GM12878 (cell line): ENCODE measurements at regions not wholly inside any gene's neighbourhood (a gene's known extent, or its start where the extent isn't known, plus 50 kb on each side); places are given as distances from the start of the nearest gene placed in this dataset.
"Not testable (repeated sequence)": the region's sequence is repeated elsewhere in the genome, so short reads cannot be mapped to it uniquely, and the experiment has no call there.

Source experiments
- ATAC-seq: fragments of 200-7000 bp; cut with Tn5 transposase; 3 replicates; pipeline ENCODE4 v1.9.1; 2020; ENCODE audit warnings: mild to moderate bottlenecking, moderate library complexity
- BruUV-seq: library from RNA; stranded (reverse); fragments of 400-500 nt; replicated peaks from 2 replicates; lab custom pipeline; 2021; lab: Mats Ljungman, UMichigan
- CTCF ChIA-PET: fragments of 300-600 bp; sonication (Branson Sonifier 250); formaldehyde crosslinking; extraction: SDS; loops from one replicate; lab custom pipeline; 2021; ENCODE audit warnings: inconsistent platforms; lab: Yijun Ruan, JAX
- POLR2A ChIA-PET: fragments of 350-600 bp; formaldehyde crosslinking; extraction: SDS; loops from one replicate; lab custom pipeline; 2021; ENCODE audit warnings: inconsistent platforms; lab: Charles Lee
- RAD21 ChIA-PET: fragments of 300-600 bp; sonication (Branson Sonifier 250); formaldehyde crosslinking; loops from one replicate; lab custom pipeline; 2023; ENCODE audit warnings: antibody characterized with exemption; ENCODE audit not compliant: unreplicated experiment; lab: Charles Lee
- SMC1A ChIA-PET: fragments of 300-600 bp; sonication (Branson Sonifier 250); formaldehyde crosslinking; loops from one replicate; lab custom pipeline; 2023; ENCODE audit not compliant: unreplicated experiment, uncharacterized antibody; lab: Charles Lee
- DNase-seq: peaks from one replicate; pipeline ENCODE4 v3.0.0-alpha.2; 2011; ENCODE audit warnings: low read depth, low spot score
- FAIRE-seq: peaks from 3 replicates; lab custom pipeline; 2011; peaks lifted over from hg19 to GRCh38; lab: Jason Lieb, UNC
- H2AFZ ChIP-seq: 2 replicates; pipeline ENCODE4 v1.6.0; 2011; ENCODE audit warnings: low read depth, low read length, control low read depth; ENCODE audit not compliant: control insufficient read depth
- H3K27ac ChIP-seq: 2 replicates; pipeline ENCODE4 v1.5.1; 2011; ENCODE audit warnings: control low read depth; ENCODE audit not compliant: control insufficient read depth, insufficient read depth
- H3K27me3 ChIP-seq, 2 experiments: replicated peaks in 1 of 2; 2 replicates each; pipeline versions ENCODE4 v1.6.0 to v1.6.1; 2011; ENCODE audit warnings: low read length in 1 of 2; ENCODE audit not compliant: control insufficient read depth in 2 of 2, insufficient read depth in 2 of 2
- H3K36me3 ChIP-seq, 2 experiments: 2 replicates each; pipeline ENCODE4 v1.5.1; 2011; ENCODE audit warnings: low read length in 1 of 2; ENCODE audit not compliant: control insufficient read depth in 2 of 2, insufficient read depth in 2 of 2
- H3K4me1 ChIP-seq: 2 replicates; pipeline ENCODE4 v1.6.1; 2011; ENCODE audit warnings: mild to moderate bottlenecking, low read length, moderate library complexity, mixed read lengths; ENCODE audit not compliant: control insufficient read depth, insufficient read depth
- H3K4me2 ChIP-seq: 2 replicates; pipeline ENCODE4 v1.6.0; 2011; ENCODE audit warnings: control low read depth; ENCODE audit not compliant: control insufficient read depth, insufficient read depth
- H3K4me3 ChIP-seq: fragments of 200-600 bp; sonication (generic); 2 replicates; pipeline ENCODE4 v1.5.1; 2016
- H3K79me2 ChIP-seq: 2 replicates; pipeline ENCODE4 v1.6.0; 2011; ENCODE audit warnings: low read length; ENCODE audit not compliant: control insufficient read depth, insufficient read depth
- H3K9ac ChIP-seq: 2 replicates; pipeline ENCODE4 v1.8.0; 2011; ENCODE audit warnings: low read length, control low read depth, mixed read lengths; ENCODE audit not compliant: control insufficient read depth, insufficient read depth
- H3K9me3 ChIP-seq: replicated peaks from 3 replicates; pipeline ENCODE4 v1.5.1; 2011; ENCODE audit warnings: mild to moderate bottlenecking, low read length; ENCODE audit not compliant: control insufficient read depth, insufficient read depth
- H4K20me1 ChIP-seq: 2 replicates; pipeline ENCODE4 v1.6.0; 2011; ENCODE audit not compliant: control insufficient read depth, insufficient read depth
- MTA2 ChIP-seq: fragments of 450-650 bp; IDR thresholded peaks from 2 replicates; pipeline ENCODE4 v1.6.1; 2016; ENCODE audit warnings: low read depth, mild to moderate bottlenecking, moderate library complexity
- SMC3 ChIP-seq: IDR thresholded peaks from 2 replicates; pipeline ENCODE4 v1.6.1; 2011; ENCODE audit warnings: low read length, improper control_type of control experiment, borderline replicate concordance
- WGBS: methylation state at CpG from one replicate; pipeline ENCODE4 v1.1.6; 2016; ENCODE audit warnings: low lambda C conversion rate; ENCODE audit not compliant: insufficient replicate concordance, insufficient coverage; ENCODE audit errors: missing lambda C conversion rate; 5-methylcytosine and 5-hydroxymethylcytosine counted together
- in situ Hi-C: fragments of 300-500 bp; cut with MboI; formaldehyde crosslinking; loops from 9 replicates; pipeline ENCODE4 v1.14.3; 2018; ENCODE audit warnings: mixed read lengths
- intact Hi-C: fragments of 100-400 bp; cut with micrococcal nuclease; formaldehyde crosslinking; loops from one replicate; pipeline ENCODE4 v1.14.2; 2022; ENCODE audit not compliant: unreplicated experiment

DNA sequence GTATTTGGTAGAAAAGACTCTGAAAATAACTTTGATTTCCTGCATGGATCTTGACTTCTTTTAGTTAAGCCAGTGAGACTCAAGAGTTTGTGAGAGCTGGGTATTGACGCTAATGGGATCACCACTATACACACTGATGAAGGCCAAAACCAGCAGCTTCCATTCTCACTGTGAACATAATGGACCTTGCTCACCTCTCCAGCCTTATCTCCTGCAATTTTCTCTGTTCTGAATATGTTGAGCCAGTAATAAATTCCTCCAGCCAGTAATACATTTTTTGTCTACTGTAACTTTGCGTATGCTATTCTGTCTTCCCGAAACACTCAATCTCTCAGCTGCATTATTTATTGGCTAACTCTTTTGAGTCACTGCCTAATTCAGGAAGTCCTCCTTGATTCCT is 111.6 kb upstream of the PPP2R5A start:
- Histone ChIP-seq H3K79me2 (no peaks in the 10 kb centered on the region), H4K20me1 (no peaks in the 10 kb centered on the region), H3K36me3 (no peaks in the 10 kb centered on the region), H3K9me3 (no peaks in the 10 kb centered on the region), H3K4me1 (no peaks in the 10 kb centered on the region), H3K27ac (no peak overlapping the region), H3K27me3 (no peaks in the 10 kb centered on the region), H2AFZ (no peak overlapping the region), H3K4me2 (no peak overlapping the region), H3K9ac (no peak overlapping the region), H3K4me3 (no peak overlapping the region)
- SMC1A ChIA-PET, result no interaction called here
- in situ Hi-C loops, result no loop called here
- BruUV-seq, result no TSS peak
- FAIRE-seq (no peak), ATAC-seq (no peak), DNase-seq (no peak)
- intact Hi-C loops, result no loop called here
- RAD21 ChIA-PET, result no interaction called here
- WGBS, result 97% methylated on average over 3 of the region's 3 CpGs
- POLR2A ChIA-PET, result no interaction called here
- TF ChIP-seq SMC3 (no peak), MTA2 (no peak)
- CTCF ChIA-PET, result no interaction called here

- H3K27me3 ChIP-seq, FAIRE-seq, H4K20me1 ChIP-seq, POLR2A ChIA-PET, intact Hi-C loops, ATAC-seq, SMC1A ChIA-PET, DNase-seq, H2AFZ ChIP-seq, H3K4me1 ChIP-seq, H3K4me2 ChIP-seq, RAD21 ChIA-PET, H3K9ac ChIP-seq, CTCF ChIA-PET, in situ Hi-C loops, BruUV-seq, H3K27ac ChIP-seq, H3K36me3 ChIP-seq, H3K79me2 ChIP-seq, H3K9me3 ChIP-seq, H3K4me3 ChIP-seq: not testable (repeated sequence)
- WGBS, result 58% methylated on average over 9 of the region's 9 CpGs
Measured at GRCh38 chr1:212174295-212174694, 110.9 kb upstream of the PPP2R5A start.
